A549 (cell line): ENCODE measurements at regions not wholly inside any gene's neighbourhood (a gene's known extent, or its start where the extent isn't known, plus 50 kb on each side); places are given as distances from the start of the nearest gene placed in this dataset.

ENCODE experiments used
- ATAC-seq, 2 experiments: fragments of 200-7000 bp in 1 of 2; fragments of >200 bp in 1 of 2; cut with Nextera tagmentation in 1 of 2; cut with Tn5 transposase in 1 of 2; 3 replicates each; pipeline versions ENCODE4 v1.8.0 to v1.9.1; 2018 to 2020; ENCODE audit warnings: mild to moderate bottlenecking in 1 of 2, moderate library complexity in 1 of 2
- CTCF ChIA-PET: fragments of 300-600 bp; sonication (Branson Sonifier 250); formaldehyde crosslinking; extraction: SDS; loops from one replicate; lab custom pipeline; 2021; ENCODE audit warnings: antibody characterized with exemption, inconsistent platforms; lab: Yijun Ruan, JAX
- POLR2A ChIA-PET: fragments of 350-600 bp; formaldehyde crosslinking; extraction: SDS; loops from one replicate; lab custom pipeline; 2021; ENCODE audit warnings: antibody characterized with exemption, inconsistent platforms; lab: Yijun Ruan, JAX
- DNase-seq, 2 experiments: peaks; one replicate each; pipeline versions ENCODE4 v3.0.0 to v3.0.0-alpha.2; 2011 to 2016; ENCODE audit warnings: low read depth in 1 of 2, low spot score in 1 of 2
- FAIRE-seq: peaks from 2 replicates; lab custom pipeline; 2011; peaks lifted over from hg19 to GRCh38; lab: Jason Lieb, UNC
- H3K27ac ChIP-seq, 2 experiments: fragments of >200 bp; sonication (Bioruptor Twin); formaldehyde crosslinking; 3 replicates each; pipeline ENCODE4 v1.5.1; 2016 to 2017
- H3K4me1 ChIP-seq: fragments of >200 bp; sonication (Bioruptor Twin); formaldehyde crosslinking; 3 replicates; pipeline ENCODE4 v1.6.1; 2016
- H3K4me2 ChIP-seq: fragments of >200 bp; sonication (Bioruptor Twin); formaldehyde crosslinking; 3 replicates; pipeline ENCODE4 v1.6.1; 2016
- H3K4me3 ChIP-seq: fragments of >200 bp; sonication (Bioruptor Twin); formaldehyde crosslinking; 3 replicates; pipeline ENCODE4 v1.5.1; 2016
- H3K9me3 ChIP-seq: fragments of >200 bp; sonication (Bioruptor Twin); formaldehyde crosslinking; 3 replicates; pipeline ENCODE4 v1.6.1; 2016
- ATOH8 ChIP-seq: fragments of 250-450 bp; sonication (Bioruptor Pico); IDR thresholded peaks from 2 replicates; pipeline ENCODE4 v1.5.0; 2020; ENCODE audit warnings: low read depth, mild to moderate bottlenecking, moderate library complexity
- BHLHE40 ChIP-seq: IDR thresholded peaks from 2 replicates; pipeline ENCODE4 v1.6.1; 2012; ENCODE audit warnings: low read depth, low read length, inconsistent platforms
- CHD2 ChIP-seq: fragments of 150-350 bp; IDR thresholded peaks from 2 replicates; pipeline ENCODE4 v1.6.1; 2014; ENCODE audit warnings: low read length; ENCODE audit not compliant: partially characterized antibody
- CHD4 ChIP-seq: fragments of 200-600 bp; sonication (generic); IDR thresholded peaks from 2 replicates; pipeline ENCODE4 v1.6.1; 2016; ENCODE audit warnings: antibody characterized with exemption, mild to moderate bottlenecking, borderline replicate concordance
- EHF ChIP-seq: fragments of 250-450 bp; sonication (Bioruptor Pico); IDR thresholded peaks from 2 replicates; pipeline ENCODE4 v1.5.0; 2020; ENCODE audit warnings: mild to moderate bottlenecking
- EHMT2 ChIP-seq: fragments of 200-600 bp; sonication (generic); IDR thresholded peaks from 2 replicates; pipeline ENCODE4 v1.6.1; 2016; ENCODE audit warnings: antibody characterized with exemption, low read depth, mild to moderate bottlenecking, moderate library complexity
- EP300 ChIP-seq, 2 experiments: fragments of >200 bp; sonication (Bioruptor Twin); formaldehyde crosslinking; IDR thresholded peaks; 2 replicates in 1 of 2; 3 replicates in 1 of 2; pipeline ENCODE4 v1.6.1; 2016 to 2017
- FOSB ChIP-seq: fragments of 250-450 bp; sonication (Bioruptor Pico); IDR thresholded peaks from 2 replicates; pipeline ENCODE4 v1.5.0; 2020; ENCODE audit warnings: mild to moderate bottlenecking, moderate library complexity
- FOXS1 ChIP-seq: fragments of 250-450 bp; sonication (Bioruptor Pico); IDR thresholded peaks from 2 replicates; pipeline ENCODE4 v1.5.0; 2020; ENCODE audit warnings: mild to moderate bottlenecking, moderate library complexity
- HMGXB4 ChIP-seq: fragments of 250-450 bp; sonication (Bioruptor Pico); IDR thresholded peaks from 2 replicates; pipeline ENCODE4 v1.5.0; 2021; ENCODE audit warnings: mild to moderate bottlenecking, moderate library complexity, borderline replicate concordance
- HOXB5 ChIP-seq: fragments of 250-450 bp; sonication (Bioruptor Pico); IDR thresholded peaks from 2 replicates; pipeline ENCODE4 v1.5.0; 2020; ENCODE audit warnings: mild to moderate bottlenecking, moderate library complexity
- KDM5A ChIP-seq: fragments of 200-600 bp; sonication (generic); IDR thresholded peaks from 2 replicates; pipeline ENCODE4 v1.6.1; 2016; ENCODE audit warnings: antibody characterized with exemption, mild to moderate bottlenecking
- NPAS2 ChIP-seq: fragments of 250-450 bp; sonication (Bioruptor Pico); IDR thresholded peaks from 2 replicates; pipeline ENCODE4 v1.8.0; 2022; ENCODE audit warnings: mild to moderate bottlenecking, moderate library complexity, borderline replicate concordance
- PHF8 ChIP-seq: fragments of 200-600 bp; sonication (generic); IDR thresholded peaks from 2 replicates; pipeline ENCODE4 v1.6.1; 2016; ENCODE audit warnings: low read depth, mild to moderate bottlenecking, antibody characterized with exemption, moderate library complexity, borderline replicate concordance
- POLR2AphosphoS2 ChIP-seq: conservative IDR thresholded peaks from 2 replicates; pipeline ENCODE4 v1.6.1; 2012; ENCODE audit warnings: low read length, improper control_type of control experiment, inconsistent platforms
- RAD21 ChIP-seq, 2 experiments: fragments of >200 bp in 1 of 2; sonication (Bioruptor Twin) in 1 of 2; formaldehyde crosslinking in 1 of 2; IDR thresholded peaks in 1 of 2; conservative IDR thresholded peaks in 1 of 2; 2 replicates in 1 of 2; 3 replicates in 1 of 2; pipeline ENCODE4 v1.6.1; 2012 to 2018; ENCODE audit warnings: inconsistent platforms in 1 of 2
- RCOR1 ChIP-seq: fragments of 150-350 bp; IDR thresholded peaks from 2 replicates; pipeline ENCODE4 v1.6.1; 2014; ENCODE audit warnings: antibody characterized with exemption, low read length, low read depth
- RNF2 ChIP-seq: fragments of 200-600 bp; sonication (generic); IDR thresholded peaks from 2 replicates; pipeline ENCODE4 v1.6.1; 2016; ENCODE audit warnings: low read depth, mild to moderate bottlenecking, antibody characterized with exemption, moderate library complexity, borderline replicate concordance
- TFCP2L1 ChIP-seq: fragments of 250-450 bp; sonication (Bioruptor Pico); IDR thresholded peaks from 2 replicates; pipeline ENCODE4 v1.5.0; 2021; ENCODE audit warnings: mild to moderate bottlenecking
- TP53 ChIP-seq: fragments of 250-450 bp; sonication (Bioruptor Pico); IDR thresholded peaks from 2 replicates; pipeline ENCODE4 v1.5.0; 2021; ENCODE audit warnings: mild to moderate bottlenecking, moderate library complexity
- ZNF302 ChIP-seq: fragments of 250-450 bp; sonication (Bioruptor Pico); IDR thresholded peaks from 2 replicates; pipeline ENCODE4 v1.9.0; 2021; ENCODE audit warnings: inconsistent platforms, mild to moderate bottlenecking, moderate library complexity
- ZSCAN20 ChIP-seq: fragments of 250-450 bp; sonication (Bioruptor Pico); IDR thresholded peaks from 2 replicates; pipeline ENCODE4 v1.8.0; 2022; ENCODE audit warnings: mild to moderate bottlenecking, moderate library complexity
- WGBS: methylation state at CpG from one replicate; pipeline ENCODE4 v1.1.6; 2017; ENCODE audit errors: missing lambda C conversion rate; 5-methylcytosine and 5-hydroxymethylcytosine counted together
- TF ChIP-seq, protein P1 (sequence below): fragments of 200-600 bp; sonication (generic); IDR thresholded peaks from 2 replicates; pipeline ENCODE4 v1.6.1; 2016; ENCODE audit warnings: antibody characterized with exemption, mild to moderate bottlenecking, moderate library complexity
- TF ChIP-seq, protein P2 (sequence below): fragments of >200 bp; sonication (Bioruptor Twin); formaldehyde crosslinking; IDR thresholded peaks from 3 replicates; pipeline ENCODE4 v1.5.1; 2016

DNA sequence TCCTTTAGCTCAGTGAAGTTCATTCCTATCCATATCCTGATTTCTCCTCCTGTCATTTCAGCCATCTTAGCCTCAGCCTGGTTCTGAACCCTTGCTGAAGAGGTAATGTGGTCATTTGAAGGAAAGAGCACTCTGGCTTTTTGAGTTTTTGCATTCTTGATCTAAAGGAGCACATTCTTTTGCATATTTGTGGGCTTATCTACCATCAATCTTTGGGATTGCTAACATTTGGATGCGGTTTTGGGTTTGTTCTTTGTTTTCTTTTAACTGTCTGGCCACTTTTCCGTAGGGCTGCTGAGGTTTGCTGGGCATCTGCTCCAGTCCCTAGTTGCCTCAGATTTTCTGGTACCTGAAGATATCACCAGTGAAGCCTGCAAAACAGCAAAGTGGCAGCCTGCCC, 238.3 kb downstream of the EPM2A start (continued):
- no peak for TF ChIP-seq EP300 (IDR thresholded peaks at IDR 0.05)

DNA sequence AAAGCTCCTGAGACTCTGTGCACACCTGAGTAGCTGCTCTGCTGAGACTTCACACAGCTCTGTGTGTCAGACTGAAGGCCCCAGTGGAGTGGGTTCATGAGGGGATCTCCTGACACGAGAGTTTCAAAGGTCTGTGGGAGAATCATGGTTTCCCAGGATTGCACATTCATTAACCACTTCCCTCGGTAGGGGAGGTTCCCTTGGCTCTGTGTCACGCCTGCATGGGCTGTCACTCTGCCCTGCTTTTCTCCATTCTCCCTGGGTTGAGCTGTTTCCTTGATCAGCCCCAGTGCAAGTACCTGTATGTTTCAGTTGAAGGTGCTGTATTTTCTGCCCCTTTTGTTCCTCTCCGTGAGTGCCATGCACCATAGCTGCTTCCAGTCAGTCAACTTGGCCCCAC, 236.9 kb downstream of the EPM2A start:
- no peaks in the 10 kb centered on the region for H3K4me1 ChIP-seq
- no peak for FAIRE-seq
- H3K9me3 ChIP-seq: no peaks in the 10 kb centered on the region
- ATAC-seq: no peak
- no peak for DNase-seq
- CTCF ChIA-PET: no interaction called here
- H3K4me2 ChIP-seq: no peak overlapping the region
- H3K4me3 ChIP-seq: no peak overlapping the region
- TF ChIP-seq NPAS2 (CRISPR knock-in tag) (no peak), RNF2 (no peak), TFCP2L1 (CRISPR knock-in tag) (no peak), HOXB5 (CRISPR knock-in tag) (no peak), CHD2 (no peak), POLR2AphosphoS2 (no peak), KDM5A (no peak), RAD21 (conservative IDR thresholded peaks at IDR 0.05 in 1 of 2, IDR thresholded peaks at IDR 0.05 in 1 of 2) (no peak), BHLHE40 (no peak), EHF (CRISPR knock-in tag) (no peak), ZNF302 (CRISPR knock-in tag) (no peak), CHD4 (no peak), PHF8 (no peak), ZSCAN20 (CRISPR knock-in tag) (no peak), FOSB (CRISPR knock-in tag) (no peak)
- TF ChIP-seq, protein P1, sequence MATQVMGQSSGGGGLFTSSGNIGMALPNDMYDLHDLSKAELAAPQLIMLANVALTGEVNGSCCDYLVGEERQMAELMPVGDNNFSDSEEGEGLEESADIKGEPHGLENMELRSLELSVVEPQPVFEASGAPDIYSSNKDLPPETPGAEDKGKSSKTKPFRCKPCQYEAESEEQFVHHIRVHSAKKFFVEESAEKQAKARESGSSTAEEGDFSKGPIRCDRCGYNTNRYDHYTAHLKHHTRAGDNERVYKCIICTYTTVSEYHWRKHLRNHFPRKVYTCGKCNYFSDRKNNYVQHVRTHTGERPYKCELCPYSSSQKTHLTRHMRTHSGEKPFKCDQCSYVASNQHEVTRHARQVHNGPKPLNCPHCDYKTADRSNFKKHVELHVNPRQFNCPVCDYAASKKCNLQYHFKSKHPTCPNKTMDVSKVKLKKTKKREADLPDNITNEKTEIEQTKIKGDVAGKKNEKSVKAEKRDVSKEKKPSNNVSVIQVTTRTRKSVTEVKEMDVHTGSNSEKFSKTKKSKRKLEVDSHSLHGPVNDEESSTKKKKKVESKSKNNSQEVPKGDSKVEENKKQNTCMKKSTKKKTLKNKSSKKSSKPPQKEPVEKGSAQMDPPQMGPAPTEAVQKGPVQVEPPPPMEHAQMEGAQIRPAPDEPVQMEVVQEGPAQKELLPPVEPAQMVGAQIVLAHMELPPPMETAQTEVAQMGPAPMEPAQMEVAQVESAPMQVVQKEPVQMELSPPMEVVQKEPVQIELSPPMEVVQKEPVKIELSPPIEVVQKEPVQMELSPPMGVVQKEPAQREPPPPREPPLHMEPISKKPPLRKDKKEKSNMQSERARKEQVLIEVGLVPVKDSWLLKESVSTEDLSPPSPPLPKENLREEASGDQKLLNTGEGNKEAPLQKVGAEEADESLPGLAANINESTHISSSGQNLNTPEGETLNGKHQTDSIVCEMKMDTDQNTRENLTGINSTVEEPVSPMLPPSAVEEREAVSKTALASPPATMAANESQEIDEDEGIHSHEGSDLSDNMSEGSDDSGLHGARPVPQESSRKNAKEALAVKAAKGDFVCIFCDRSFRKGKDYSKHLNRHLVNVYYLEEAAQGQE: no peak
- TF ChIP-seq, protein P2, sequence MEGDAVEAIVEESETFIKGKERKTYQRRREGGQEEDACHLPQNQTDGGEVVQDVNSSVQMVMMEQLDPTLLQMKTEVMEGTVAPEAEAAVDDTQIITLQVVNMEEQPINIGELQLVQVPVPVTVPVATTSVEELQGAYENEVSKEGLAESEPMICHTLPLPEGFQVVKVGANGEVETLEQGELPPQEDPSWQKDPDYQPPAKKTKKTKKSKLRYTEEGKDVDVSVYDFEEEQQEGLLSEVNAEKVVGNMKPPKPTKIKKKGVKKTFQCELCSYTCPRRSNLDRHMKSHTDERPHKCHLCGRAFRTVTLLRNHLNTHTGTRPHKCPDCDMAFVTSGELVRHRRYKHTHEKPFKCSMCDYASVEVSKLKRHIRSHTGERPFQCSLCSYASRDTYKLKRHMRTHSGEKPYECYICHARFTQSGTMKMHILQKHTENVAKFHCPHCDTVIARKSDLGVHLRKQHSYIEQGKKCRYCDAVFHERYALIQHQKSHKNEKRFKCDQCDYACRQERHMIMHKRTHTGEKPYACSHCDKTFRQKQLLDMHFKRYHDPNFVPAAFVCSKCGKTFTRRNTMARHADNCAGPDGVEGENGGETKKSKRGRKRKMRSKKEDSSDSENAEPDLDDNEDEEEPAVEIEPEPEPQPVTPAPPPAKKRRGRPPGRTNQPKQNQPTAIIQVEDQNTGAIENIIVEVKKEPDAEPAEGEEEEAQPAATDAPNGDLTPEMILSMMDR: no peak
- TF ChIP-seq, all 56 proteins: peak for 0
- WGBS: 21% methylated on average over 4 of the region's 4 CpGs
- POLR2A ChIA-PET: no interaction called here
- H3K27ac ChIP-seq: no peak overlapping the region

DNA sequence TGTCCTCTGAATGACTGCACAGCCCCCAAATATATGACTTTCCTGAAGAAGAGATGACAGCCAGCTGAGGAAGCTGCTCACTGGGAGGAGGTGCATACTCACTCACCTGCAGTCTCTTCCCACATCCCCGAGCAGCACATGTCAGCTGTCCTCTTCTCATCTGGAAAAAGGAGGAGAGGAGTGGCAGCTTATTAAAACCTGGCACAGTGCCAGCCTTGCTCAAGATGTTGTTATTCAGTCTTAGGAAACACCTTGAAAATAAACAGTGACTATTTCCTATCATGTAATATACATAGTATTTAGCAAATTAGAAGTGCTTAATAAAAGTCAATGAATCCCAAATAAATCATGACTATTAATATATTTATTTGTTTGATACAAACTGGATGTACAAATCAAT, 232.9 kb downstream of the EPM2A start:
- H3K9me3 ChIP-seq: no peaks in the 10 kb centered on the region
- no peak overlapping the region for H3K4me2 ChIP-seq
- WGBS: 17% methylated on average over 1 of the region's 1 CpG
- no peak for ATAC-seq
- H3K27ac ChIP-seq: no peak overlapping the region
- POLR2A ChIA-PET: no interaction called here
- CTCF ChIA-PET: no interaction called here
- no peak for FAIRE-seq
- H3K4me3 ChIP-seq: no peak overlapping the region
- DNase-seq: peak in 1 of 2 experiments; percentile 2
- no peaks in the 10 kb centered on the region for H3K4me1 ChIP-seq
- no peak for TF ChIP-seq HOXB5 (CRISPR knock-in tag)
- no peak for TF ChIP-seq EHMT2
- no peak for TF ChIP-seq ATOH8
- TF ChIP-seq FOXS1: no peak
- TF ChIP-seq, protein P1: no peak
- TF ChIP-seq HMGXB4 (CRISPR knock-in tag): no peak
- TF ChIP-seq ZSCAN20 (CRISPR knock-in tag): no peak
- TF ChIP-seq RCOR1: no peak
- TF ChIP-seq TP53: no peak
